SK-N-SH (cell line): ENCODE measurements at regions not wholly inside any gene's neighbourhood (a gene's known extent, or its start where the extent isn't known, plus 50 kb on each side); places are given as distances from the start of the nearest gene placed in this dataset.
A peak's percentile ranks its signal among the peaks of the same experiment; 100 is the strongest.

ENCODE experiments used
- CTCF ChIA-PET: fragments of 300-600, 350-600 bp; formaldehyde crosslinking; extraction: SDS; loops from one replicate; lab custom pipeline; 2021; lab: Yijun Ruan, JAX
- POLR2A ChIA-PET: fragments of 350-600 bp; sonication (Branson Sonifier 250); formaldehyde crosslinking; extraction: SDS; loops from one replicate; lab custom pipeline; 2020; ENCODE audit warnings: antibody characterized with exemption, inconsistent platforms; lab: Yijun Ruan, JAX
- DNase-seq: peaks from one replicate; pipeline ENCODE4 v3.0.0; 2012
- H2AFZ ChIP-seq: fragments of 200-600 bp; sonication (generic); 2 replicates; pipeline ENCODE4 v1.8.1; 2016; ENCODE audit warnings: antibody characterized with exemption, mild to moderate bottlenecking, low read depth
- H3F3A ChIP-seq: fragments of 200-600 bp; sonication (generic); replicated peaks from 2 replicates; pipeline ENCODE3; 2016; ENCODE audit warnings: antibody characterized with exemption, mild to moderate bottlenecking; ENCODE audit not compliant: insufficient read depth
- H3K27ac ChIP-seq, 2 experiments: fragments of 200-500 bp in 1 of 2; fragments of 200-600 bp in 1 of 2; sonication (Bioruptor generic) in 1 of 2; sonication (generic), shearing (Covaris generic) in 1 of 2; 2 replicates each; pipeline versions ENCODE4 v1.5.1 to v1.6.1; 2014 to 2016; ENCODE audit warnings: low read depth in 2 of 2, inconsistent platforms in 1 of 2, low read length in 1 of 2, mild to moderate bottlenecking in 1 of 2, mixed read lengths in 1 of 2
- H3K27me3 ChIP-seq: fragments of 200-600 bp; sonication (generic), shearing (Covaris generic); 2 replicates; pipeline ENCODE4 v1.6.1; 2016; ENCODE audit warnings: mixed run types; ENCODE audit not compliant: insufficient read depth
- H3K36me3 ChIP-seq, 2 experiments: fragments of 200-500 bp in 1 of 2; fragments of 200-600 bp in 1 of 2; sonication (Bioruptor generic) in 1 of 2; sonication (generic) in 1 of 2; replicated peaks in 1 of 2; 2 replicates each; pipeline versions ENCODE3 to v1.5.1; 2014 to 2016; ENCODE audit warnings: low read length in 1 of 2, mild to moderate bottlenecking in 1 of 2; ENCODE audit not compliant: insufficient read depth in 2 of 2, control insufficient read depth in 1 of 2
- H3K4me1 ChIP-seq, 2 experiments: fragments of 200-500 bp in 1 of 2; fragments of 200-600 bp in 1 of 2; sonication (Bioruptor generic) in 1 of 2; sonication (generic), shearing (Covaris generic) in 1 of 2; 2 replicates each; pipeline versions ENCODE4 v1.5.1 to v1.6.1; 2014 to 2016; ENCODE audit warnings: low read depth in 1 of 2, low read length in 1 of 2, mixed run types in 1 of 2; ENCODE audit not compliant: insufficient read depth in 2 of 2, control insufficient read depth in 1 of 2
- H3K4me2 ChIP-seq: fragments of 200-600 bp; sonication (generic), shearing (Covaris generic); 2 replicates; pipeline ENCODE4 v1.6.1; 2017; ENCODE audit warnings: mixed run types
- H3K4me3 ChIP-seq, 2 experiments: fragments of 200-500 bp in 1 of 2; fragments of 200-600 bp in 1 of 2; sonication (Bioruptor generic) in 1 of 2; sonication (generic), shearing (Covaris generic) in 1 of 2; 2 replicates each; pipeline versions ENCODE4 v1.5.1 to v1.8.1; 2014 to 2016; ENCODE audit warnings: low read depth in 2 of 2, inconsistent platforms in 1 of 2, low read length in 1 of 2, mild to moderate bottlenecking in 1 of 2, mixed read lengths in 1 of 2, moderate library complexity in 1 of 2
- H3K79me2 ChIP-seq: fragments of 200-600 bp; sonication (generic); 2 replicates; pipeline ENCODE4 v1.8.1; 2017; ENCODE audit warnings: mild to moderate bottlenecking; ENCODE audit not compliant: insufficient read depth
- H3K9ac ChIP-seq: fragments of 200-600 bp; sonication (generic); 2 replicates; pipeline ENCODE4 v1.6.1; 2017; ENCODE audit warnings: mixed run types
- H3K9me2 ChIP-seq: fragments of 200-600 bp; sonication (generic); 2 replicates; pipeline ENCODE4 v1.6.1; 2017; ENCODE audit warnings: mixed run types
- H3K9me3 ChIP-seq: fragments of 200-600 bp; sonication (generic); 2 replicates; pipeline ENCODE4 v1.6.1; 2017; ENCODE audit warnings: mixed run types, mild to moderate bottlenecking, moderate library complexity
- H4K20me1 ChIP-seq: fragments of 200-600 bp; sonication (generic); 2 replicates; pipeline ENCODE4 v1.6.1; 2017; ENCODE audit warnings: mild to moderate bottlenecking, mixed run types; ENCODE audit not compliant: insufficient read depth
- FOXJ3 ChIP-seq: sonication (generic); formaldehyde crosslinking; IDR thresholded peaks from 2 replicates; pipeline ENCODE4 v1.5.1; 2020; ENCODE audit warnings: mild to moderate bottlenecking, missing genetic modification reagents
- FOXM1 ChIP-seq: IDR thresholded peaks from 2 replicates; pipeline ENCODE4 v1.4.0; 2012; ENCODE audit warnings: low read depth, mild to moderate bottlenecking
- GABPA ChIP-seq: IDR thresholded peaks from 2 replicates; pipeline ENCODE4 v1.4.0; 2012; ENCODE audit warnings: low read depth, mild to moderate bottlenecking
- JUND ChIP-seq: IDR thresholded peaks from 2 replicates; pipeline ENCODE4 v1.4.0; 2012
- MEF2A ChIP-seq: IDR thresholded peaks from 2 replicates; pipeline ENCODE4 v1.4.0; 2012; ENCODE audit warnings: low read depth, borderline replicate concordance
- RCOR1 ChIP-seq: fragments of 150-350 bp; IDR thresholded peaks from 2 replicates; pipeline ENCODE4 v1.6.1; 2017; ENCODE audit warnings: antibody characterized with exemption, low read length
- RXRA ChIP-seq: IDR thresholded peaks from 2 replicates; pipeline ENCODE4 v1.4.0; 2012; ENCODE audit warnings: low read depth, mild to moderate bottlenecking, borderline replicate concordance
- SMC3 ChIP-seq: IDR thresholded peaks from 2 replicates; pipeline ENCODE4 v1.6.1; 2012; ENCODE audit warnings: low read depth, low read length, improper control_type of control experiment
- TAF1 ChIP-seq: IDR thresholded peaks from 2 replicates; pipeline ENCODE4 v1.6.1; 2012; ENCODE audit warnings: low read depth, mild to moderate bottlenecking, low read length, moderate library complexity, borderline replicate concordance
- TCF12 ChIP-seq: IDR thresholded peaks from 2 replicates; pipeline ENCODE4 v1.4.0; 2012
- TEAD4 ChIP-seq: IDR thresholded peaks from 2 replicates; pipeline ENCODE4 v1.4.0; 2012; ENCODE audit warnings: mild to moderate bottlenecking, borderline replicate concordance; ENCODE audit not compliant: insufficient read depth
- WGBS: methylation state at CpG from one replicate; pipeline ENCODE4 v1.1.6; 2017; ENCODE audit warnings: low lambda C conversion rate; 5-methylcytosine and 5-hydroxymethylcytosine counted together
- TF ChIP-seq, protein P1 (sequence below): IDR thresholded peaks from 2 replicates; pipeline ENCODE4 v1.6.1; 2012; ENCODE audit warnings: mild to moderate bottlenecking, low read depth, low read length, moderate library complexity
- TF ChIP-seq, protein P2 (sequence below): fragments of 200-600 bp; sonication (generic); IDR thresholded peaks from 2 replicates; pipeline ENCODE4 v1.6.1; 2017; ENCODE audit warnings: antibody characterized with exemption, mild to moderate bottlenecking, moderate library complexity
- TF ChIP-seq, protein P3 (sequence below): IDR thresholded peaks from 2 replicates; pipeline ENCODE4 v1.4.0; 2012; ENCODE audit warnings: low read depth
- TF ChIP-seq, protein P4 (sequence below): IDR thresholded peaks from 2 replicates; pipeline ENCODE4 v1.4.0; 2012; ENCODE audit warnings: low read depth, borderline replicate concordance

GRCh38 chr18:8948471-8949149, 153.9 kb upstream of the NDUFV2 start (continued):
- no peak for TF ChIP-seq GABPA
- peak; percentile 74; the same call in 1 of the 2 replicates for TF ChIP-seq RXRA
- peak; percentile 37; the same call in 1 of the 2 replicates for TF ChIP-seq FOXM1
- no peak for TF ChIP-seq FOXJ3 (CRISPR knock-in tag)
- TF ChIP-seq TCF12, result peak; percentile 92
- peak; percentile 92 for TF ChIP-seq JUND

DNA sequence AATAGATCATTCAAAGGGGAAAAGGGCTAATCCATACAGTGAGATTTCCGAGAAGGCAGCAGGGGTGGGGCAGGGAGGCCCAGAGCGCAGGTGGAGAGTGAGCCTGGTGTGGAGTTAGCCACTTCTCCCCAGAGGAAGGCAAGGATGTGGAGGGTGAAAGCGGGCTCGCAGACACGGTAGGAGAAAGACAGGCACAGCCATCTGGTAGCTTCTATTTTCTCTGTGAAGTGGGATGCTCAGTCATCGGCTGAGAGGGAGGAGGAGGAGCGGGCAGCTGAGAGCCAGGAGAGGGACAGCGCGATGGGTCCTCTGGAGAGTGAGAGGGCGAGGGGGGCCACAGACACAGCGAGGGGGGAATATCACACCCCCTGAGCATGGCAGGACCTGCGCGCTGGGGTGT, 153.3 kb upstream of the NDUFV2 start:
- Histone ChIP-seq H3K27ac (peak overlapping the region; percentile 80 to 94), H3K27me3 (no peaks in the 10 kb centered on the region), H3K79me2 (no peaks in the 10 kb centered on the region), H4K20me1 (no peaks in the 10 kb centered on the region)
- no peak for TF ChIP-seq FOXM1
- TF ChIP-seq, protein P1, sequence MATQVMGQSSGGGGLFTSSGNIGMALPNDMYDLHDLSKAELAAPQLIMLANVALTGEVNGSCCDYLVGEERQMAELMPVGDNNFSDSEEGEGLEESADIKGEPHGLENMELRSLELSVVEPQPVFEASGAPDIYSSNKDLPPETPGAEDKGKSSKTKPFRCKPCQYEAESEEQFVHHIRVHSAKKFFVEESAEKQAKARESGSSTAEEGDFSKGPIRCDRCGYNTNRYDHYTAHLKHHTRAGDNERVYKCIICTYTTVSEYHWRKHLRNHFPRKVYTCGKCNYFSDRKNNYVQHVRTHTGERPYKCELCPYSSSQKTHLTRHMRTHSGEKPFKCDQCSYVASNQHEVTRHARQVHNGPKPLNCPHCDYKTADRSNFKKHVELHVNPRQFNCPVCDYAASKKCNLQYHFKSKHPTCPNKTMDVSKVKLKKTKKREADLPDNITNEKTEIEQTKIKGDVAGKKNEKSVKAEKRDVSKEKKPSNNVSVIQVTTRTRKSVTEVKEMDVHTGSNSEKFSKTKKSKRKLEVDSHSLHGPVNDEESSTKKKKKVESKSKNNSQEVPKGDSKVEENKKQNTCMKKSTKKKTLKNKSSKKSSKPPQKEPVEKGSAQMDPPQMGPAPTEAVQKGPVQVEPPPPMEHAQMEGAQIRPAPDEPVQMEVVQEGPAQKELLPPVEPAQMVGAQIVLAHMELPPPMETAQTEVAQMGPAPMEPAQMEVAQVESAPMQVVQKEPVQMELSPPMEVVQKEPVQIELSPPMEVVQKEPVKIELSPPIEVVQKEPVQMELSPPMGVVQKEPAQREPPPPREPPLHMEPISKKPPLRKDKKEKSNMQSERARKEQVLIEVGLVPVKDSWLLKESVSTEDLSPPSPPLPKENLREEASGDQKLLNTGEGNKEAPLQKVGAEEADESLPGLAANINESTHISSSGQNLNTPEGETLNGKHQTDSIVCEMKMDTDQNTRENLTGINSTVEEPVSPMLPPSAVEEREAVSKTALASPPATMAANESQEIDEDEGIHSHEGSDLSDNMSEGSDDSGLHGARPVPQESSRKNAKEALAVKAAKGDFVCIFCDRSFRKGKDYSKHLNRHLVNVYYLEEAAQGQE, result 0 out of 2 replicates have a peak, but pooled peaks have one; percentile 2
- TF ChIP-seq, all 33 proteins: peak for 1
- Histone ChIP-seq H3K4me1 (peaks cover 14 to 32% of the 10 kb centered on the region in 2 experiments), H3K9me3 (peaks cover 3% of the 10 kb centered on the region; the same call in 1 of the 2 replicates), H2AFZ (peak overlapping the region; percentile 87), H3K4me2 (peak overlapping the region; percentile 94), H3K9ac (peak overlapping the region; percentile 82), H3K36me3 (no peaks in the 10 kb centered on the region), H3K9me2 (no peaks in the 10 kb centered on the region), H3F3A (peaks cover 49% of the 10 kb centered on the region), H3K4me3 (peak overlapping the region; percentile 28 to 51)
- CTCF ChIA-PET, result interaction anchor here (0.7 to 2.9 kb wide), 4 partner anchors 33 to 253 kb away, joined by 3 to 9 read pairs (median 6); no protein-coding TSS in a partner anchor
- POLR2A ChIA-PET, result interaction anchor here (0.7 to 0.9 kb wide), 2 partner anchors 34 to 183 kb away, joined by 3 read pairs; no protein-coding TSS in a partner anchor
- DNase-seq, result peak; percentile 63
- 13% methylated on average over 13 of the region's 13 CpGs for WGBS

DNA sequence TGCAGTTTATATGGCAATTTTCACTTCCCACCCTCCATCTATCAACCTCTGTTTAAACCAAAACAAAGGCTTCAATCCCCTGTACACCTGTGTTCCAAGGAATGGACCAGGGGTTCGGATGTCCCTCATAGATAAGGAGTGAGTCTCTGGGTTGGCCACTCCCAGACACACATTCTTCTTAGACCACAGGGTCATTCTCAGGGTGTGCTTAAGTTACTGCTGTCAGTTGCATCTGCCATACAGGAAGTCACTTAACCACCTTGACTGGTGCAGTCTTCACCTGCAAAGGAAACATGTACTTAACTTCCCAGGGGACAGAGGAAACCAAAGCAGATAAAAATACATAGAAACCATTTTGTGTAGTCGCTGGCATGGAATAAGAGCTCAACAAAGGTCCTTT, 151.0 kb upstream of the NDUFV2 start:
- no peaks in the 10 kb centered on the region for H3K36me3 ChIP-seq
- no peak for DNase-seq
- no peaks in the 10 kb centered on the region for H3K79me2 ChIP-seq
- CTCF ChIA-PET, result no interaction called here
- POLR2A ChIA-PET, result no interaction called here
- no peaks in the 10 kb centered on the region for H3K27me3 ChIP-seq
- WGBS, result 85% methylated on average over 2 of the region's 2 CpGs
- no peak overlapping the region for H2AFZ ChIP-seq
- H3K4me2 ChIP-seq, result no peak overlapping the region
- H4K20me1 ChIP-seq, result no peaks in the 10 kb centered on the region
- no peak overlapping the region for H3K9ac ChIP-seq
- no peak overlapping the region for H3K4me3 ChIP-seq
- no peak overlapping the region for H3K27ac ChIP-seq
- peaks cover 38% of the 10 kb centered on the region for H3F3A ChIP-seq
- H3K9me2 ChIP-seq, result no peaks in the 10 kb centered on the region
- peaks cover 3% of the 10 kb centered on the region; the same call in 1 of the 2 replicates for H3K9me3 ChIP-seq
- peaks cover 14 to 20% of the 10 kb centered on the region in 2 experiments for H3K4me1 ChIP-seq
- TF ChIP-seq, protein P2, sequence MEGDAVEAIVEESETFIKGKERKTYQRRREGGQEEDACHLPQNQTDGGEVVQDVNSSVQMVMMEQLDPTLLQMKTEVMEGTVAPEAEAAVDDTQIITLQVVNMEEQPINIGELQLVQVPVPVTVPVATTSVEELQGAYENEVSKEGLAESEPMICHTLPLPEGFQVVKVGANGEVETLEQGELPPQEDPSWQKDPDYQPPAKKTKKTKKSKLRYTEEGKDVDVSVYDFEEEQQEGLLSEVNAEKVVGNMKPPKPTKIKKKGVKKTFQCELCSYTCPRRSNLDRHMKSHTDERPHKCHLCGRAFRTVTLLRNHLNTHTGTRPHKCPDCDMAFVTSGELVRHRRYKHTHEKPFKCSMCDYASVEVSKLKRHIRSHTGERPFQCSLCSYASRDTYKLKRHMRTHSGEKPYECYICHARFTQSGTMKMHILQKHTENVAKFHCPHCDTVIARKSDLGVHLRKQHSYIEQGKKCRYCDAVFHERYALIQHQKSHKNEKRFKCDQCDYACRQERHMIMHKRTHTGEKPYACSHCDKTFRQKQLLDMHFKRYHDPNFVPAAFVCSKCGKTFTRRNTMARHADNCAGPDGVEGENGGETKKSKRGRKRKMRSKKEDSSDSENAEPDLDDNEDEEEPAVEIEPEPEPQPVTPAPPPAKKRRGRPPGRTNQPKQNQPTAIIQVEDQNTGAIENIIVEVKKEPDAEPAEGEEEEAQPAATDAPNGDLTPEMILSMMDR, result no peak
- TF ChIP-seq, protein P3, sequence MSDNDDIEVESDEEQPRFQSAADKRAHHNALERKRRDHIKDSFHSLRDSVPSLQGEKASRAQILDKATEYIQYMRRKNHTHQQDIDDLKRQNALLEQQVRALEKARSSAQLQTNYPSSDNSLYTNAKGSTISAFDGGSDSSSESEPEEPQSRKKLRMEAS, result no peak
- TF ChIP-seq RCOR1 (no peak), TAF1 (no peak), JUND (no peak), GABPA (no peak), TEAD4 (no peak), RXRA (no peak), FOXM1 (no peak), SMC3 (no peak), MEF2A (no peak)
- TF ChIP-seq, protein P4, sequence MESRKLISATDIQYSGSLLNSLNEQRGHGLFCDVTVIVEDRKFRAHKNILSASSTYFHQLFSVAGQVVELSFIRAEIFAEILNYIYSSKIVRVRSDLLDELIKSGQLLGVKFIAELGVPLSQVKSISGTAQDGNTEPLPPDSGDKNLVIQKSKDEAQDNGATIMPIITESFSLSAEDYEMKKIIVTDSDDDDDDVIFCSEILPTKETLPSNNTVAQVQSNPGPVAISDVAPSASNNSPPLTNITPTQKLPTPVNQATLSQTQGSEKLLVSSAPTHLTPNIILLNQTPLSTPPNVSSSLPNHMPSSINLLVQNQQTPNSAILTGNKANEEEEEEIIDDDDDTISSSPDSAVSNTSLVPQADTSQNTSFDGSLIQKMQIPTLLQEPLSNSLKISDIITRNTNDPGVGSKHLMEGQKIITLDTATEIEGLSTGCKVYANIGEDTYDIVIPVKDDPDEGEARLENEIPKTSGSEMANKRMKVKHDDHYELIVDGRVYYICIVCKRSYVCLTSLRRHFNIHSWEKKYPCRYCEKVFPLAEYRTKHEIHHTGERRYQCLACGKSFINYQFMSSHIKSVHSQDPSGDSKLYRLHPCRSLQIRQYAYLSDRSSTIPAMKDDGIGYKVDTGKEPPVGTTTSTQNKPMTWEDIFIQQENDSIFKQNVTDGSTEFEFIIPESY, result no peak
